ENCODE measurements at regions not wholly inside any gene's neighbourhood (a gene's known extent, or its start where the extent isn't known, plus 50 kb on each side); places are given as distances from the start of the nearest gene placed in this dataset.
A peak's percentile ranks its signal among the peaks of the same experiment; 100 is the strongest.

- TF ChIP-seq JUND (IDR thresholded peaks at IDR 0.05; ENCODE audit: low read length), result no peak
Observed at GRCh38 chr15:95921404-95921803, 409.1 kb upstream of the NR2F2 start (continued).

- Histone ChIP-seq H3K23me2 (ENCODE audit: low read depth, low read length) (no peaks in the 10 kb centered on the region; the same call in 1 of the 2 replicates), H3K27me3 (replicated peaks in 1 of 4; ENCODE audit: control insufficient read depth in 3 of 4, extremely low read depth in 1 of 4, insufficient read depth in 3 of 4, low read length in 3 of 4) (no peaks in the 10 kb centered on the region), H3K23ac (ENCODE audit: insufficient read length) (no peak overlapping the region), H2BK12ac (ENCODE audit: low read depth, low read length) (no peak overlapping the region), H3K27ac (ENCODE audit: low read depth, low read length) (no peak overlapping the region), H2BK15ac (ENCODE audit: low read length) (no peak overlapping the region), H3K79me1 (ENCODE audit: low read depth, low read length) (no peaks in the 10 kb centered on the region), H3K56ac (replicated peaks; ENCODE audit: insufficient read length, low read depth, low read length) (no peak overlapping the region), H3K79me2 (ENCODE audit: control insufficient read depth in 1 of 2, insufficient read depth in 2 of 2, low read length in 2 of 2) (no peaks in the 10 kb centered on the region), H3K14ac (ENCODE audit: insufficient read length) (no peak overlapping the region), H2BK120ac (replicated peaks; ENCODE audit: low read depth, low read length) (no peak overlapping the region), H3K36me3 (ENCODE audit: control insufficient read depth in 2 of 4, insufficient read depth in 4 of 4, low read length in 3 of 4) (no peaks in the 10 kb centered on the region), H4K20me1 (replicated peaks in 1 of 2; ENCODE audit: control insufficient read depth in 1 of 2, insufficient read depth in 2 of 2, low read length in 2 of 2) (no peaks in the 10 kb centered on the region), H2AFZ (ENCODE audit: low read length) (no peak overlapping the region), H3K4me2 (ENCODE audit: insufficient read depth in 1 of 2, low read depth in 2 of 2, low read length in 2 of 2) (no peak overlapping the region), H4K5ac (ENCODE audit: insufficient read length, low read depth, low read length) (no peak overlapping the region), H3K9ac (replicated peaks in 1 of 4; ENCODE audit: extremely low read depth in 1 of 4, low read depth in 3 of 4, low read length in 3 of 4) (no peak overlapping the region), H2BK20ac (ENCODE audit: low read length) (no peak overlapping the region), H2BK5ac (ENCODE audit: low read depth, low read length) (no peak overlapping the region), H4K8ac (ENCODE audit: extremely low read depth, insufficient read depth, low read length) (no peak overlapping the region), H4K91ac (replicated peaks; ENCODE audit: insufficient read length, low read length) (no peak overlapping the region), H3K4ac (replicated peaks; ENCODE audit: insufficient read length, low read depth, low read length) (no peak overlapping the region), H3K18ac (ENCODE audit: extremely low read depth, low read length) (no peak overlapping the region), H3K9me3 (ENCODE audit: insufficient read depth in 2 of 2, low read depth in 1 of 2, low read length in 1 of 2) (no peaks in the 10 kb centered on the region), H2AK5ac (ENCODE audit: low read depth, low read length) (no peak overlapping the region), H3K4me1 (replicated peaks in 1 of 4; ENCODE audit: control insufficient read depth in 3 of 4, insufficient read depth in 4 of 4, low read length in 3 of 4) (no peaks in the 10 kb centered on the region), H3K4me3 (ENCODE audit: extremely low read depth in 1 of 4, insufficient read depth in 2 of 4, low read depth in 3 of 4, low read length in 4 of 4) (no peak overlapping the region)
- 82% methylated on average over 7 of the region's 7 CpGs; no CpG with 5 or more reads in 1 of the 2 experiments for WGBS, 2 experiments (ENCODE audit: extremely low coverage in 1 of 2, insufficient coverage in 1 of 2, insufficient read length in 1 of 2, insufficient replicate concordance in 2 of 2, low coverage in 1 of 2, low lambda C conversion rate in 2 of 2, missing lambda C conversion rate in 1 of 2)
- CTCF ChIA-PET (ENCODE audit: partially characterized antibody), result interaction anchor here (1.1 kb wide), 1 partner anchor 14 kb away, joined by 4 read pairs; no protein-coding TSS in a partner anchor
- POLR2A ChIA-PET (ENCODE audit: partially characterized antibody), result no interaction called here
- FAIRE-seq (no peak), DNase-seq (ENCODE audit: low read depth in 1 of 2, low spot score in 2 of 2) (no peak)
- peak in 1 of 3 experiments; percentile 35; a peak in 2 of 4 replicates for TF ChIP-seq CTCF (IDR thresholded peaks at IDR 0.05; ENCODE audit: control extremely low read depth in 1 of 3, insufficient read depth in 1 of 3, low read depth in 1 of 3, low read length in 3 of 3)
- TF ChIP-seq RAD21 (IDR thresholded peaks at IDR 0.05 in 1 of 2, conservative IDR thresholded peaks at IDR 0.05 in 1 of 2; ENCODE audit: low read depth in 2 of 2, low read length in 2 of 2), result peak; percentile 46 to 62; a peak in 3 of 4 replicates
- TF ChIP-seq ZNF274 (IDR thresholded peaks at IDR 0.05; ENCODE audit: borderline replicate concordance, extremely low read depth, low read length), result no peak
Observed at GRCh38 chr15:95922431-95922830, 408.1 kb upstream of the NR2F2 start.

Data from H1 (cell line).